ENCODE measurements at regions not wholly inside any gene's neighbourhood (a gene's known extent, or its start where the extent isn't known, plus 50 kb on each side); places are given as distances from the start of the nearest gene placed in this dataset.

DNA sequence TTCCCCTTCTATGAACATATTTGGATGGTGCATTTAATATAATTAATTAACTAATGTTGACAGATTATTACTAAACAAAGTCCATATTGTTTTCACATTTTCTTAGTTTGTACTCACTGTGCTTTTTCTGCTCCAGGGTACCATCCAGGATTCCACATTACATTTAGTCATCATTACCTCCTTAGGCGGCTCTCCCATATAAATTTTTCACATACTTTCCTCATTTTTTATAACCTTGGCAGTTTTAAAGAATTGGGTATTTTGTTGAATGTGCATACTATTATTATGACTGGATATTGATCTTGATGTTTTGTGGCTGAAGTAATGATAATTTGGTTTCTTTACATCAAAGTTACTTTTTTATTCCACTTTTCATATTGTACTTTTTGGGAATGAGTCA, 755.6 kb upstream of the ANO3 start:
- TF ChIP-seq, protein P1, sequence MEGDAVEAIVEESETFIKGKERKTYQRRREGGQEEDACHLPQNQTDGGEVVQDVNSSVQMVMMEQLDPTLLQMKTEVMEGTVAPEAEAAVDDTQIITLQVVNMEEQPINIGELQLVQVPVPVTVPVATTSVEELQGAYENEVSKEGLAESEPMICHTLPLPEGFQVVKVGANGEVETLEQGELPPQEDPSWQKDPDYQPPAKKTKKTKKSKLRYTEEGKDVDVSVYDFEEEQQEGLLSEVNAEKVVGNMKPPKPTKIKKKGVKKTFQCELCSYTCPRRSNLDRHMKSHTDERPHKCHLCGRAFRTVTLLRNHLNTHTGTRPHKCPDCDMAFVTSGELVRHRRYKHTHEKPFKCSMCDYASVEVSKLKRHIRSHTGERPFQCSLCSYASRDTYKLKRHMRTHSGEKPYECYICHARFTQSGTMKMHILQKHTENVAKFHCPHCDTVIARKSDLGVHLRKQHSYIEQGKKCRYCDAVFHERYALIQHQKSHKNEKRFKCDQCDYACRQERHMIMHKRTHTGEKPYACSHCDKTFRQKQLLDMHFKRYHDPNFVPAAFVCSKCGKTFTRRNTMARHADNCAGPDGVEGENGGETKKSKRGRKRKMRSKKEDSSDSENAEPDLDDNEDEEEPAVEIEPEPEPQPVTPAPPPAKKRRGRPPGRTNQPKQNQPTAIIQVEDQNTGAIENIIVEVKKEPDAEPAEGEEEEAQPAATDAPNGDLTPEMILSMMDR (IDR thresholded peaks at IDR 0.05) = no peak
- no peak for TF ChIP-seq POLR2A (IDR thresholded peaks at IDR 0.05)
